ENCODE measurements at regions not wholly inside any gene's neighbourhood (a gene's known extent, or its start where the extent isn't known, plus 50 kb on each side); places are given as distances from the start of the nearest gene placed in this dataset.
"Not testable (repeated sequence)": the region's sequence is repeated elsewhere in the genome, so short reads cannot be mapped to it uniquely, and the experiment has no call there.

- Histone ChIP-seq H3K9me3 (ENCODE audit: low read length) (no peaks in the 10 kb centered on the region), H3K79me2 (ENCODE audit: insufficient read depth, low read length) (no peaks in the 10 kb centered on the region), H3K4me3 (ENCODE audit: low read depth, low read length, poor library complexity, severe bottlenecking) (no peak overlapping the region), H2AFZ (ENCODE audit: low read length) (no peak overlapping the region), H4K20me1 (ENCODE audit: insufficient read depth, low read length) (no peaks in the 10 kb centered on the region), H3K27me3 (ENCODE audit: insufficient read depth, low read length) (no peaks in the 10 kb centered on the region), H3K36me3 (ENCODE audit: insufficient read depth, low read length) (no peaks in the 10 kb centered on the region), H3F3A (ENCODE audit: insufficient read depth, low read length) (no peaks in the 10 kb centered on the region), H3K9me2 (ENCODE audit: low read depth, low read length) (no peaks in the 10 kb centered on the region), H3K27ac (ENCODE audit: low read depth, low read length, poor library complexity, severe bottlenecking) (no peak overlapping the region), H3K9ac (ENCODE audit: low read length) (no peak overlapping the region), H3K4me2 (ENCODE audit: low read length) (no peak overlapping the region), H3K4me1 (ENCODE audit: insufficient read depth, low read length, severe bottlenecking) (no peaks in the 10 kb centered on the region)
- no peak for TF ChIP-seq CTCF (IDR thresholded peaks at IDR 0.05; ENCODE audit: low read length)
- no peak for TF ChIP-seq EZH2 (IDR thresholded peaks at IDR 0.05; ENCODE audit: borderline replicate concordance, low read length)
These were observed 58.0 kb downstream of the SHOC1 start for GRCh38 chr9:111736714-111737113.

GRCh38 chr9:111735344-111735743 is 59.4 kb downstream of the SHOC1 start:
- not testable (repeated sequence) for H3K27me3 ChIP-seq (ENCODE audit: insufficient read depth, low read length); H3K4me1 ChIP-seq (ENCODE audit: insufficient read depth, low read length, severe bottlenecking); H3K4me3 ChIP-seq (ENCODE audit: low read depth, low read length, poor library complexity, severe bottlenecking); H3K4me2 ChIP-seq (ENCODE audit: low read length); H3K79me2 ChIP-seq (ENCODE audit: insufficient read depth, low read length); H3F3A ChIP-seq (ENCODE audit: insufficient read depth, low read length); H2AFZ ChIP-seq (ENCODE audit: low read length); H3K9me2 ChIP-seq (ENCODE audit: low read depth, low read length); H3K9ac ChIP-seq (ENCODE audit: low read length); H4K20me1 ChIP-seq (ENCODE audit: insufficient read depth, low read length); H3K27ac ChIP-seq (ENCODE audit: low read depth, low read length, poor library complexity, severe bottlenecking); H3K9me3 ChIP-seq (ENCODE audit: low read length); H3K36me3 ChIP-seq (ENCODE audit: insufficient read depth, low read length)

- H3K36me3 ChIP-seq (ENCODE audit: insufficient read depth, low read length), result no peaks in the 10 kb centered on the region
- H3K9me2 ChIP-seq (ENCODE audit: low read depth, low read length), result no peaks in the 10 kb centered on the region
- no peak overlapping the region for H3K4me2 ChIP-seq (ENCODE audit: low read length)
- no peak overlapping the region for H3K27ac ChIP-seq (ENCODE audit: low read depth, low read length, poor library complexity, severe bottlenecking)
- no peaks in the 10 kb centered on the region for H3K27me3 ChIP-seq (ENCODE audit: insufficient read depth, low read length)
- peaks cover 3% of the 10 kb centered on the region; the same call in 1 of the 2 replicates for H3K9me3 ChIP-seq (ENCODE audit: low read length)
- no peak overlapping the region for H3K4me3 ChIP-seq (ENCODE audit: low read depth, low read length, poor library complexity, severe bottlenecking)
- no peak for TF ChIP-seq CTCF (IDR thresholded peaks at IDR 0.05; ENCODE audit: low read length)
- no peaks in the 10 kb centered on the region for H3K4me1 ChIP-seq (ENCODE audit: insufficient read depth, low read length, severe bottlenecking)
- H3K9ac ChIP-seq (ENCODE audit: low read length), result no peak overlapping the region
- H2AFZ ChIP-seq (ENCODE audit: low read length), result no peak overlapping the region
- no peaks in the 10 kb centered on the region for H4K20me1 ChIP-seq (ENCODE audit: insufficient read depth, low read length)
- no peaks in the 10 kb centered on the region for H3F3A ChIP-seq (ENCODE audit: insufficient read depth, low read length)
- H3K79me2 ChIP-seq (ENCODE audit: insufficient read depth, low read length), result no peaks in the 10 kb centered on the region
These were observed 62.8 kb downstream of the SHOC1 start for GRCh38 chr9:111731928-111732327.

- Histone ChIP-seq H3K9me2 (ENCODE audit: low read depth, low read length) (no peaks in the 10 kb centered on the region), H3K9me3 (ENCODE audit: low read length) (peaks cover 3% of the 10 kb centered on the region; the same call in 1 of the 2 replicates), H3K79me2 (ENCODE audit: insufficient read depth, low read length) (no peaks in the 10 kb centered on the region), H3K4me3 (ENCODE audit: low read depth, low read length, poor library complexity, severe bottlenecking) (no peak overlapping the region), H3F3A (ENCODE audit: insufficient read depth, low read length) (no peaks in the 10 kb centered on the region), H4K20me1 (ENCODE audit: insufficient read depth, low read length) (no peaks in the 10 kb centered on the region), H3K9ac (ENCODE audit: low read length) (no peak overlapping the region), H3K4me1 (ENCODE audit: insufficient read depth, low read length, severe bottlenecking) (no peaks in the 10 kb centered on the region), H3K36me3 (ENCODE audit: insufficient read depth, low read length) (no peaks in the 10 kb centered on the region), H2AFZ (ENCODE audit: low read length) (no peak overlapping the region), H3K27ac (ENCODE audit: low read depth, low read length, poor library complexity, severe bottlenecking) (no peak overlapping the region), H3K4me2 (ENCODE audit: low read length) (no peak overlapping the region), H3K27me3 (ENCODE audit: insufficient read depth, low read length) (no peaks in the 10 kb centered on the region)
- TF ChIP-seq EZH2 (IDR thresholded peaks at IDR 0.05; ENCODE audit: borderline replicate concordance, low read length), result no peak
- TF ChIP-seq CTCF (IDR thresholded peaks at IDR 0.05; ENCODE audit: low read length), result no peak
These were observed 63.7 kb downstream of the SHOC1 start for GRCh38 chr9:111730937-111731567.

All from OCI-LY1 (cell line).